Lung (tissue), 11 donors: ENCODE measurements at regions not wholly inside any gene's neighbourhood (a gene's known extent, or its start where the extent isn't known, plus 50 kb on each side); places are given as distances from the start of the nearest gene placed in this dataset.

ENCODE experiments used
- ATAC-seq: fragments of 200-7000 bp; cut with Tn5 transposase; one replicate; pipeline ENCODE4 v1.9.1; 2020; ENCODE audit warnings: moderate number of reproducible peaks; ENCODE audit not compliant: insufficient read depth, low FRiP score
- DNase-seq, 3 donors: peaks; one replicate each; pipeline ENCODE4 v3.0.0-alpha.2; 2013 to 2017
- H3K27ac ChIP-seq, 2 donors: one replicate each; pipeline ENCODE4 v1.5.1; 2013; ENCODE audit warnings: mild to moderate bottlenecking in 2 of 2, moderate library complexity in 2 of 2, control low read depth in 1 of 2, inconsistent platforms in 1 of 2, low read depth in 1 of 2, low read length in 1 of 2
- H3K27me3 ChIP-seq, 3 donors: one replicate each; pipeline ENCODE4 v1.5.1; 2013; ENCODE audit warnings: low read length in 2 of 3; ENCODE audit not compliant: control insufficient read depth in 3 of 3, insufficient read depth in 3 of 3
- H3K36me3 ChIP-seq, 4 donors: one replicate each; pipeline ENCODE4 v1.5.1; 2013; ENCODE audit warnings: low read length in 4 of 4, mild to moderate bottlenecking in 1 of 4, moderate library complexity in 1 of 4; ENCODE audit not compliant: control insufficient read depth in 4 of 4, insufficient read depth in 4 of 4
- H3K4me1 ChIP-seq, 5 donors: one replicate each; pipeline ENCODE4 v1.5.1; 2013; ENCODE audit warnings: low read length in 5 of 5, mild to moderate bottlenecking in 2 of 5, moderate library complexity in 1 of 5; ENCODE audit not compliant: control insufficient read depth in 5 of 5, insufficient read depth in 5 of 5
- H3K4me3 ChIP-seq: one replicate; pipeline ENCODE4 v1.5.1; 2013; ENCODE audit warnings: mild to moderate bottlenecking, control low read depth, moderate library complexity
- H3K9ac ChIP-seq, 2 donors: one replicate each; pipeline ENCODE4 v1.5.1; 2013; ENCODE audit warnings: low read length in 2 of 2, control low read depth in 1 of 2; ENCODE audit not compliant: insufficient read depth in 1 of 2
- H3K9me3 ChIP-seq, 4 donors: one replicate each; pipeline ENCODE4 v1.5.1; 2013; ENCODE audit warnings: low read length in 3 of 4, mild to moderate bottlenecking in 1 of 4, moderate library complexity in 1 of 4; ENCODE audit not compliant: control insufficient read depth in 4 of 4, insufficient read depth in 3 of 4
- CTCF ChIP-seq: IDR thresholded peaks from 2 replicates; pipeline ENCODE4 v1.5.1; 2012; ENCODE audit warnings: mild to moderate bottlenecking; ENCODE audit errors: control extremely low read depth, extremely low read depth
- WGBS, 2 donors: extraction: QIAGEN DNeasy Blood & Tissue Kit; methylation state at CpG; one replicate each; pipeline ENCODE4 v1.1.7; 2013; 5-methylcytosine and 5-hydroxymethylcytosine counted together
- donor health status: control.
- donor health status: control.
- donor health status: Bipolar disorder and iron deficiency.
- donor health status: healthy.
- donor health status: DM: yes; HTN: yes; CAD: no.

- H3K36me3 ChIP-seq = no peaks in the 10 kb centered on the region
- H3K4me1 ChIP-seq = peaks cover 0 to 3% (median 0%) of the 10 kb centered on the region in 5 donors
- WGBS, 2 donors = 92 to 98% methylated on average over 4 of the region's 4 CpGs
- H3K9me3 ChIP-seq = peaks cover 0 to 3% (median under 1%) of the 10 kb centered on the region in 4 donors
- H3K9ac ChIP-seq = no peak overlapping the region
- no peak overlapping the region for H3K4me3 ChIP-seq
- ATAC-seq (no peak), DNase-seq (no peak)
- peak overlapping the region in 1 of 2 donors; percentile 6 for H3K27ac ChIP-seq
- TF ChIP-seq CTCF = no peak
- no peaks in the 10 kb centered on the region for H3K27me3 ChIP-seq
These were observed 61.1 kb downstream of the RGS12 start for GRCh38 chr4:3353752-3354454.

- no peak for ATAC-seq
- Histone ChIP-seq H3K9ac (no peak overlapping the region), H3K27ac (no peak overlapping the region), H3K36me3 (no peaks in the 10 kb centered on the region), H3K4me1 (peaks cover 0 to 3% (median 0%) of the 10 kb centered on the region in 5 donors), H3K27me3 (no peaks in the 10 kb centered on the region), H3K4me3 (no peak overlapping the region), H3K9me3 (peaks cover 0 to 3% (median under 1%) of the 10 kb centered on the region in 4 donors)
- no peak for TF ChIP-seq CTCF
- no peak for DNase-seq
- WGBS, 2 donors = 60 to 65% methylated on average over 4 of the region's 4 CpGs
These were observed 61.6 kb downstream of the RGS12 start for GRCh38 chr4:3354455-3354811.

- H3K36me3 ChIP-seq = no peaks in the 10 kb centered on the region
- WGBS, 2 donors = 70 to 81% methylated on average over 8 of the region's 8 CpGs
- DNase-seq = no peak
- H3K27ac ChIP-seq = peak overlapping the region in 1 of 2 donors; percentile 40
- peaks cover 0 to 3% (median under 1%) of the 10 kb centered on the region in 4 donors for H3K9me3 ChIP-seq
- no peaks in the 10 kb centered on the region for H3K27me3 ChIP-seq
- no peak for TF ChIP-seq CTCF
- H3K4me1 ChIP-seq = peaks cover 0 to 5% (median 0%) of the 10 kb centered on the region in 5 donors
- no peak overlapping the region for H3K9ac ChIP-seq
- H3K4me3 ChIP-seq = no peak overlapping the region
- no peak for ATAC-seq
These were observed 62.5 kb downstream of the RGS12 start for GRCh38 chr4:3355266-3355748.
